ENCODE measurements at regions not wholly inside any gene's neighbourhood (a gene's known extent, or its start where the extent isn't known, plus 50 kb on each side); places are given as distances from the start of the nearest gene placed in this dataset.
A peak's percentile ranks its signal among the peaks of the same experiment; 100 is the strongest.

DNA sequence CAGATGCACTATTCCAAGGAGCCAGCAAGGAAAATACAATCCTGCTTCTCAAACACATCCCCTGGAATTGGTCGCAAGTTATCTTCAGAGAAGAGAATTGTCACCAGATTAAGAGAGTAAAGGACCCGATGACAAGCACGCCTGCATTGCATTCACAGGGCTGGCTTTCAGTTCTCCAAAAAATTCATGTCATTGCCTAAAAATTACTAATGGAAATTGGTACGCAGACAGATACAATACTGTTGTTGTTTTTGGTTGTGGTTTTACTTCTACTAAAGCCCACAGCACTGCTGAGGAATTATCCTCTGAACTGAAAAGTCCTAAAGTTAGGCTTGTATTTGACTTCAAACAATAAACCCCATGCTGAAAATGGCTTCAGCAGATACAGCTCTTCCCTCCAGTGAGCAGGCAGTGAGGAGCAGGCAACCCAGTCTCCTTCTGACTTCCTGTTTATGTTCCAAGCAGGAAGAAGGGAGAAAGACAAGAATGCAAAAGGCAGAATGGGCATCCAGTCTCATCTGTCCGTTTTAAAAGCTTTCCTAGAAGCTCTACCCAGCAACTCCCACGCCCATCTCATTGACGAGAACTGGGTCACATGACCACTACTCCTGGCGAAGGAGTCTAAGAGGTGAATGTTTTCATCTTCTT is 80.6 kb upstream of the ZNF366 start (continued):
- TF ChIP-seq CHD7 (IDR thresholded peaks at IDR 0.05; ENCODE audit: insufficient replicate concordance, low read length): no peak
- TF ChIP-seq CBX8 (IDR thresholded peaks at IDR 0.05; ENCODE audit: borderline replicate concordance, low read depth, low read length): no peak
- TF ChIP-seq, protein P1, sequence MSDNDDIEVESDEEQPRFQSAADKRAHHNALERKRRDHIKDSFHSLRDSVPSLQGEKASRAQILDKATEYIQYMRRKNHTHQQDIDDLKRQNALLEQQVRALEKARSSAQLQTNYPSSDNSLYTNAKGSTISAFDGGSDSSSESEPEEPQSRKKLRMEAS (IDR thresholded peaks at IDR 0.05): 0 out of 2 replicates have a peak, but pooled peaks have one; percentile 17
- no peak for TF ChIP-seq CHD2 (IDR thresholded peaks at IDR 0.05; ENCODE audit: low read length)
- no peak for TF ChIP-seq FOSL1 (IDR thresholded peaks at IDR 0.05; ENCODE audit: insufficient read depth, low read depth, low read length)

Data from H1 (cell line).